ENCODE measurements at regions not wholly inside any gene's neighbourhood (a gene's known extent, or its start where the extent isn't known, plus 50 kb on each side); places are given as distances from the start of the nearest gene placed in this dataset.
A peak's percentile ranks its signal among the peaks of the same experiment; 100 is the strongest.
"Not testable (repeated sequence)": the region's sequence is repeated elsewhere in the genome, so short reads cannot be mapped to it uniquely, and the experiment has no call there.

- DNase-seq (ENCODE audit: low read depth, low spot score), result no peak
These were observed 125.3 kb upstream of the ZEB2 start for GRCh38 chr2:144645083-144645778.

- DNase-seq (ENCODE audit: low read depth, low spot score), result no peak
These were observed 124.6 kb upstream of the ZEB2 start for GRCh38 chr2:144644549-144644948.

- no peak for DNase-seq (ENCODE audit: low read depth, low spot score)
These were observed 123.8 kb upstream of the ZEB2 start for GRCh38 chr2:144643537-144644336.

- DNase-seq (ENCODE audit: low read depth, low spot score), result no peak
These were observed 122.9 kb upstream of the ZEB2 start for GRCh38 chr2:144642856-144643255.

- no peak for DNase-seq (ENCODE audit: low read depth, low spot score)
These were observed 122.2 kb upstream of the ZEB2 start for GRCh38 chr2:144642131-144642530.

GRCh38 chr2:144638250-144638649, 118.3 kb upstream of the ZEB2 start:
- not testable (repeated sequence) for DNase-seq (ENCODE audit: low read depth, low spot score)

GRCh38 chr2:144636860-144637259, 116.9 kb upstream of the ZEB2 start:
- not testable (repeated sequence) for DNase-seq (ENCODE audit: low read depth, low spot score)

GRCh38 chr2:144632809-144633208, 112.9 kb upstream of the ZEB2 start:
- DNase-seq (ENCODE audit: low read depth, low spot score), result no peak

- no peak for DNase-seq (ENCODE audit: low read depth, low spot score)
These were observed 111.7 kb upstream of the ZEB2 start for GRCh38 chr2:144631636-144632035.

- DNase-seq (ENCODE audit: low read depth, low spot score), result no peak
These were observed 110.7 kb upstream of the ZEB2 start for GRCh38 chr2:144630459-144631215.

GRCh38 chr2:144629935-144630334, 110.0 kb upstream of the ZEB2 start:
- DNase-seq (ENCODE audit: low read depth, low spot score), result no peak

- DNase-seq (ENCODE audit: low read depth, low spot score), result no peak
These were observed 108.6 kb upstream of the ZEB2 start for GRCh38 chr2:144628566-144628965.

- no peak for DNase-seq (ENCODE audit: low read depth, low spot score)
These were observed 105.7 kb upstream of the ZEB2 start for GRCh38 chr2:144625626-144626025.

- no peak for DNase-seq (ENCODE audit: low read depth, low spot score)
These were observed 105.3 kb upstream of the ZEB2 start for GRCh38 chr2:144625226-144625625.

GRCh38 chr2:144624451-144624850, 104.5 kb upstream of the ZEB2 start:
- DNase-seq (ENCODE audit: low read depth, low spot score), result no peak

GRCh38 chr2:144622373-144622772, 102.5 kb upstream of the ZEB2 start:
- DNase-seq (ENCODE audit: low read depth, low spot score), result not testable (repeated sequence)

GRCh38 chr2:144621266-144621665, 101.3 kb upstream of the ZEB2 start:
- no peak for DNase-seq (ENCODE audit: low read depth, low spot score)

GRCh38 chr2:144619760-144620159, 99.8 kb upstream of the ZEB2 start:
- no peak for DNase-seq (ENCODE audit: low read depth, low spot score)

- DNase-seq (ENCODE audit: low read depth, low spot score), result not testable (repeated sequence)
These were observed 97.3 kb upstream of the ZEB2 start for GRCh38 chr2:144617171-144617570.

GRCh38 chr2:144615866-144616565, 96.1 kb upstream of the ZEB2 start:
- no peak for DNase-seq (ENCODE audit: low read depth, low spot score)

- DNase-seq (ENCODE audit: low read depth, low spot score), result peak; percentile 55
These were observed 88.1 kb upstream of the ZEB2 start for GRCh38 chr2:144607891-144608521.

All from smooth muscle cell of the brain vasculature (primary cell).